Left ventricle myocardium inferior (tissue), 1 donor: ENCODE measurements at regions not wholly inside any gene's neighbourhood (a gene's known extent, or its start where the extent isn't known, plus 50 kb on each side); places are given as distances from the start of the nearest gene placed in this dataset.

Experiments used
- DNase-seq: peaks from one replicate; pipeline ENCODE4 v3.0.0-alpha.2; 2020
- H3K27ac ChIP-seq: fragments of 200-600 bp; replicated peaks from 2 replicates; pipeline ENCODE4 v1.8.0; 2021
- H3K27me3 ChIP-seq: fragments of 200-600 bp; 2 replicates; pipeline ENCODE4 v1.8.0; 2021; ENCODE audit warnings: low read depth
- H3K36me3 ChIP-seq: fragments of 200-600 bp; 2 replicates; pipeline ENCODE4 v1.8.0; 2021
- H3K4me1 ChIP-seq: fragments of 200-600 bp; 2 replicates; pipeline ENCODE4 v1.8.0; 2021
- H3K4me3 ChIP-seq: fragments of 200-600 bp; 2 replicates; pipeline ENCODE4 v1.8.0; 2021; ENCODE audit warnings: mild to moderate bottlenecking, moderate library complexity
- H3K9me3 ChIP-seq: fragments of 200-600 bp; replicated peaks from 2 replicates; pipeline ENCODE4 v1.8.0; 2021
- CTCF ChIP-seq: fragments of 200-600 bp; IDR thresholded peaks from 2 replicates; pipeline ENCODE4 v1.8.0; 2021; ENCODE audit warnings: antibody characterized with exemption, mild to moderate bottlenecking, borderline replicate concordance
- intact Hi-C: fragments of 100-400 bp; cut with micrococcal nuclease; formaldehyde crosslinking; loops from one replicate; pipeline ENCODE4 v1.11.0; 2022
- donor health status: DM: no; HTN: yes; CAD: no; lungs with severe emphysema.

GRCh38 chr12:102638777-102639176, 158.4 kb upstream of the IGF1 start:
- Histone ChIP-seq H3K36me3 (no peaks in the 10 kb centered on the region), H3K27ac (no peak overlapping the region), H3K27me3 (no peaks in the 10 kb centered on the region), H3K4me1 (no peaks in the 10 kb centered on the region), H3K4me3 (no peak overlapping the region), H3K9me3 (peaks cover 26% of the 10 kb centered on the region)
- TF ChIP-seq CTCF: no peak
- no peak for DNase-seq
- intact Hi-C loops: no loop called here

GRCh38 chr12:102633981-102634605, 153.7 kb upstream of the IGF1 start:
- no peak for TF ChIP-seq CTCF

GRCh38 chr12:102631274-102631673, 150.9 kb upstream of the IGF1 start:
- H3K27ac ChIP-seq: no peak overlapping the region
- peaks cover 27% of the 10 kb centered on the region for H3K9me3 ChIP-seq
- no peak for TF ChIP-seq CTCF
- no peak for DNase-seq
- no peaks in the 10 kb centered on the region for H3K27me3 ChIP-seq
- intact Hi-C loops: no loop called here
- H3K4me3 ChIP-seq: no peak overlapping the region
- H3K36me3 ChIP-seq: no peaks in the 10 kb centered on the region
- no peaks in the 10 kb centered on the region for H3K4me1 ChIP-seq

More at GRCh38 chr12:102633981-102634605, 153.7 kb upstream of the IGF1 start:
- Histone ChIP-seq H3K9me3 (peaks cover 4% of the 10 kb centered on the region), H3K27ac (no peak overlapping the region), H3K36me3 (no peaks in the 10 kb centered on the region), H3K4me3 (no peak overlapping the region), H3K4me1 (no peaks in the 10 kb centered on the region), H3K27me3 (no peaks in the 10 kb centered on the region)
- no peak for DNase-seq
- intact Hi-C loops: no loop called here

- H3K27me3 ChIP-seq: no peaks in the 10 kb centered on the region
- intact Hi-C loops: no loop called here
- no peak overlapping the region for H3K4me3 ChIP-seq
- H3K9me3 ChIP-seq: peaks cover 27% of the 10 kb centered on the region
- TF ChIP-seq CTCF: no peak
- H3K27ac ChIP-seq: no peak overlapping the region
- no peak for DNase-seq
- no peaks in the 10 kb centered on the region for H3K36me3 ChIP-seq
- H3K4me1 ChIP-seq: no peaks in the 10 kb centered on the region
Observed at GRCh38 chr12:102629262-102629888, 149.0 kb upstream of the IGF1 start.

GRCh38 chr12:102625819-102626218, 145.5 kb upstream of the IGF1 start:
- Histone ChIP-seq H3K9me3 (peaks cover 27% of the 10 kb centered on the region), H3K4me1 (no peaks in the 10 kb centered on the region), H3K36me3 (no peaks in the 10 kb centered on the region), H3K27me3 (no peaks in the 10 kb centered on the region), H3K4me3 (no peak overlapping the region), H3K27ac (no peak overlapping the region)
- DNase-seq: no peak
- no peak for TF ChIP-seq CTCF
- intact Hi-C loops: no loop called here
